DOHH2 (cell line): ENCODE measurements at regions not wholly inside any gene's neighbourhood (a gene's known extent, or its start where the extent isn't known, plus 50 kb on each side); places are given as distances from the start of the nearest gene placed in this dataset.

ENCODE experiments used
- CTCF ChIP-seq: fragments of 200-600 bp; sonication (generic); IDR thresholded peaks from one replicate; pipeline ENCODE4 v1.5.1; 2014; ENCODE audit warnings: antibody characterized with exemption, mild to moderate bottlenecking, low read depth, low read length; ENCODE audit not compliant: poor library complexity, severe bottlenecking
- EZH2phosphoT487 ChIP-seq: fragments of 200-600 bp; sonication (generic); IDR thresholded peaks from 2 replicates; pipeline ENCODE4 v1.6.1; 2017; ENCODE audit warnings: borderline replicate concordance, mild to moderate bottlenecking, antibody characterized with exemption, low read length, moderate library complexity, mixed read lengths

GRCh38 chr18:25533218-25533617, 181.3 kb upstream of the ZNF521 start:
- TF ChIP-seq CTCF (no peak), EZH2phosphoT487 (no peak)
